A673 (cell line): ENCODE measurements at regions not wholly inside any gene's neighbourhood (a gene's known extent, or its start where the extent isn't known, plus 50 kb on each side); places are given as distances from the start of the nearest gene placed in this dataset.

Experiments used
- BruUV-seq: library from RNA; stranded (reverse); fragments of 400-500 nt; replicated peaks from 2 replicates; lab custom pipeline; 2021; lab: Mats Ljungman, UMichigan
- CTCF ChIA-PET: fragments of 300-600 bp; sonication (Branson Sonifier 250); formaldehyde crosslinking; loops from one replicate; lab custom pipeline; 2022; ENCODE audit warnings: antibody characterized with exemption; lab: Charles Lee
- POLR2A ChIA-PET: fragments of 300-600 bp; sonication (Branson Sonifier 250); formaldehyde crosslinking; loops from one replicate; lab custom pipeline; 2022; ENCODE audit warnings: antibody characterized with exemption; ENCODE audit not compliant: low non-redundant PET; lab: Charles Lee
- DNase-seq: peaks from one replicate; pipeline ENCODE4 v3.0.0-alpha.2; 2015; ENCODE audit warnings: low spot score
- H3K27ac ChIP-seq: fragments of 200-600 bp; sonication (generic); 2 replicates; pipeline ENCODE4 v1.5.1; 2016; ENCODE audit warnings: mixed run types, low read depth, mild to moderate bottlenecking, mixed read lengths, antibody characterized with exemption, low read length; ENCODE audit not compliant: poor library complexity, severe bottlenecking
- H3K27me3 ChIP-seq: fragments of 200-600 bp; sonication (generic); replicated peaks from 2 replicates; pipeline ENCODE4 v1.6.1; 2017; ENCODE audit warnings: mixed run types, low read depth, mild to moderate bottlenecking, mixed read lengths, antibody characterized with exemption, low read length; ENCODE audit not compliant: insufficient read depth, poor library complexity
- H3K36me3 ChIP-seq: fragments of 200-600 bp; sonication (generic); 2 replicates; pipeline ENCODE4 v1.6.1; 2016; ENCODE audit warnings: mixed run types, mild to moderate bottlenecking, mixed read lengths, antibody characterized with exemption, low read length; ENCODE audit not compliant: insufficient read depth, poor library complexity, severe bottlenecking
- H3K4me1 ChIP-seq: fragments of 200-600 bp; sonication (generic); 2 replicates; pipeline ENCODE4 v1.6.1; 2017; ENCODE audit warnings: mixed run types, mild to moderate bottlenecking, mixed read lengths, antibody characterized with exemption, low read length; ENCODE audit not compliant: insufficient read depth, poor library complexity, severe bottlenecking
- H3K4me3 ChIP-seq: fragments of 200-600 bp; sonication (generic); 2 replicates; pipeline ENCODE4 v1.5.1; 2016; ENCODE audit warnings: low read depth, mixed run types, mild to moderate bottlenecking, mixed read lengths, low read length; ENCODE audit not compliant: poor library complexity, severe bottlenecking
- H3K9me3 ChIP-seq: fragments of 200-600 bp; sonication (generic); 2 replicates; pipeline ENCODE4 v1.6.1; 2016; ENCODE audit warnings: mixed run types, low read depth, mild to moderate bottlenecking, mixed read lengths, antibody characterized with exemption, low read length; ENCODE audit not compliant: poor library complexity, severe bottlenecking
- CTCF ChIP-seq: fragments of 300-800, 200-600 bp; sonication (generic); conservative IDR thresholded peaks from 2 replicates; pipeline ENCODE4 v1.5.1; 2017; ENCODE audit warnings: low read depth, mild to moderate bottlenecking, antibody characterized with exemption, low read length, moderate library complexity, mixed read lengths
- EZH2 ChIP-seq: fragments of 200-600 bp; sonication (generic); IDR thresholded peaks from 2 replicates; pipeline ENCODE4 v1.6.1; 2017; ENCODE audit warnings: borderline replicate concordance, low read depth, mild to moderate bottlenecking, mixed read lengths, antibody characterized with exemption, low read length; ENCODE audit not compliant: poor library complexity, severe bottlenecking
- intact Hi-C: fragments of 100-400 bp; cut with micrococcal nuclease; formaldehyde crosslinking; loops from one replicate; pipeline ENCODE4 v1.10.0; 2022; ENCODE audit not compliant: unreplicated experiment

- TF ChIP-seq EZH2, result no peak
- no peak for TF ChIP-seq CTCF
- Histone ChIP-seq H3K27ac (no peak overlapping the region), H3K36me3 (no peaks in the 10 kb centered on the region), H3K4me1 (peaks cover 3% of the 10 kb centered on the region), H3K27me3 (no peaks in the 10 kb centered on the region), H3K9me3 (no peaks in the 10 kb centered on the region), H3K4me3 (no peak overlapping the region)
- no peak for DNase-seq
- POLR2A ChIA-PET, result no interaction called here
- CTCF ChIA-PET, result interaction anchor here (0.6 kb wide), 1 partner anchor 576 kb away, joined by 10 read pairs; no protein-coding TSS in a partner anchor
- BruUV-seq, result no TSS peak
- intact Hi-C loops, result no loop called here
These were observed 142.9 kb upstream of the SOX4 start for GRCh38 chr6:21450628-21451027.

GRCh38 chr6:21451546-21452013 is 142.0 kb upstream of the SOX4 start:
- no peak for TF ChIP-seq EZH2
- no peak for TF ChIP-seq CTCF

GRCh38 chr6:21454262-21454661 is 139.3 kb upstream of the SOX4 start:
- Histone ChIP-seq H3K27ac (no peak overlapping the region), H3K4me3 (no peak overlapping the region), H3K36me3 (no peaks in the 10 kb centered on the region), H3K9me3 (no peaks in the 10 kb centered on the region), H3K4me1 (peaks cover 3% of the 10 kb centered on the region), H3K27me3 (no peaks in the 10 kb centered on the region)
- POLR2A ChIA-PET, result no interaction called here
- CTCF ChIA-PET, result no interaction called here
- intact Hi-C loops, result no loop called here
- TF ChIP-seq CTCF (no peak), EZH2 (no peak)
- no peak for DNase-seq
- BruUV-seq, result no TSS peak

More at GRCh38 chr6:21451546-21452013, 142.0 kb upstream of the SOX4 start:
- Histone ChIP-seq H3K27me3 (no peaks in the 10 kb centered on the region), H3K9me3 (no peaks in the 10 kb centered on the region), H3K36me3 (no peaks in the 10 kb centered on the region), H3K4me1 (peaks cover 3% of the 10 kb centered on the region), H3K27ac (no peak overlapping the region), H3K4me3 (no peak overlapping the region)
- ChIA-PET CTCF (no interaction called here), POLR2A (no interaction called here)
- intact Hi-C loops, result no loop called here
- no TSS peak for BruUV-seq
- no peak for DNase-seq
